H1 (cell line): ENCODE measurements at regions not wholly inside any gene's neighbourhood (a gene's known extent, or its start where the extent isn't known, plus 50 kb on each side); places are given as distances from the start of the nearest gene placed in this dataset.

Source experiments
- CTCF ChIA-PET: fragments of 300-600 bp; sonication (Branson Sonifier 250); formaldehyde crosslinking; loops from one replicate; lab custom pipeline; 2021; ENCODE audit not compliant: partially characterized antibody; lab: Charles Lee
- POLR2A ChIA-PET: fragments of 300-600 bp; sonication (Branson Sonifier 250); formaldehyde crosslinking; loops from one replicate; lab custom pipeline; 2021; ENCODE audit warnings: inconsistent platforms; ENCODE audit not compliant: partially characterized antibody; lab: Charles Lee
- DNase-seq, 2 experiments: peaks; one replicate each; pipeline versions ENCODE4 v3.0.0 to v3.0.0-alpha.2; 2010 to 2022; ENCODE audit warnings: low spot score in 2 of 2, low read depth in 1 of 2, mixed read lengths in 1 of 2
- FAIRE-seq: peaks from 2 replicates; lab custom pipeline; 2011; peaks lifted over from hg19 to GRCh38; lab: Jason Lieb, UNC
- H2AFZ ChIP-seq: 2 replicates; pipeline ENCODE4 v1.8.1; 2012; ENCODE audit warnings: low read length, inconsistent platforms
- H2AK5ac ChIP-seq: 2 replicates; pipeline ENCODE4 v1.6.1; 2013; ENCODE audit warnings: low read depth, low read length
- H2BK120ac ChIP-seq: replicated peaks from 2 replicates; pipeline ENCODE3; 2013; ENCODE audit warnings: low read depth, low read length, inconsistent platforms
- H2BK12ac ChIP-seq: 2 replicates; pipeline ENCODE4 v1.6.1; 2013; ENCODE audit warnings: low read depth, low read length
- H2BK15ac ChIP-seq: 2 replicates; pipeline ENCODE4 v1.6.1; 2013; ENCODE audit warnings: low read length
- H2BK20ac ChIP-seq: 2 replicates; pipeline ENCODE4 v1.6.1; 2013; ENCODE audit warnings: low read length
- H2BK5ac ChIP-seq: 2 replicates; pipeline ENCODE4 v1.6.1; 2013; ENCODE audit warnings: low read depth, low read length
- H3K14ac ChIP-seq: 2 replicates; pipeline ENCODE4 v1.6.1; 2013; ENCODE audit warnings: inconsistent platforms; ENCODE audit not compliant: insufficient read length
- H3K18ac ChIP-seq: 2 replicates; pipeline ENCODE4 v1.6.1; 2013; ENCODE audit warnings: low read length; ENCODE audit errors: extremely low read depth
- H3K23ac ChIP-seq: 2 replicates; pipeline ENCODE4 v1.6.1; 2013; ENCODE audit warnings: inconsistent platforms; ENCODE audit not compliant: insufficient read length
- H3K23me2 ChIP-seq: 2 replicates; pipeline ENCODE4 v1.6.1; 2013; ENCODE audit warnings: low read depth, low read length
- H3K27ac ChIP-seq: 2 replicates; pipeline ENCODE4 v1.6.1; 2011; ENCODE audit warnings: low read depth, low read length, inconsistent platforms
- H3K27me3 ChIP-seq, 4 experiments: replicated peaks in 1 of 4; 1 replicate in 1 of 4; 2 replicates in 3 of 4; pipeline versions ENCODE4 v1.6.1 to v1.8.1; 2011 to 2013; ENCODE audit warnings: low read length in 3 of 4, mild to moderate bottlenecking in 3 of 4, inconsistent platforms in 2 of 4, mixed read lengths in 2 of 4, moderate library complexity in 1 of 4; ENCODE audit not compliant: control insufficient read depth in 3 of 4, insufficient read depth in 3 of 4; ENCODE audit errors: extremely low read depth in 1 of 4
- H3K36me3 ChIP-seq, 4 experiments: 2 replicates each; pipeline versions ENCODE4 v1.6.1 to v1.8.1; 2011 to 2013; ENCODE audit warnings: mild to moderate bottlenecking in 4 of 4, low read length in 3 of 4, moderate library complexity in 2 of 4, control low read depth in 1 of 4, inconsistent platforms in 1 of 4; ENCODE audit not compliant: insufficient read depth in 4 of 4, control insufficient read depth in 2 of 4
- H3K4ac ChIP-seq: replicated peaks from 2 replicates; pipeline ENCODE3; 2013; ENCODE audit warnings: low read length, low read depth, mixed read lengths, inconsistent platforms; ENCODE audit not compliant: insufficient read length
- H3K4me1 ChIP-seq, 4 experiments: replicated peaks in 1 of 4; 1 replicate in 1 of 4; 2 replicates in 3 of 4; pipeline versions ENCODE4 v1.6.1 to v1.8.1; 2011 to 2013; ENCODE audit warnings: low read length in 3 of 4, inconsistent platforms in 2 of 4, mixed read lengths in 1 of 4; ENCODE audit not compliant: insufficient read depth in 4 of 4, control insufficient read depth in 3 of 4
- H3K4me2 ChIP-seq, 2 experiments: 2 replicates each; pipeline versions ENCODE4 v1.6.1 to v1.8.1; 2011 to 2013; ENCODE audit warnings: low read depth in 2 of 2, low read length in 2 of 2, control low read depth in 1 of 2, inconsistent platforms in 1 of 2, mild to moderate bottlenecking in 1 of 2; ENCODE audit not compliant: insufficient read depth in 1 of 2
- H3K4me3 ChIP-seq, 4 experiments: fragments of 200-600, 300-600 bp in 1 of 4; sonication (generic), shearing (Covaris generic), sonication (Bioruptor Twin) in 1 of 4; 2 replicates each; pipeline versions ENCODE4 v1.5.1 to v1.8.1; 2011 to 2016; ENCODE audit warnings: low read length in 4 of 4, low read depth in 3 of 4, control low read depth in 2 of 4, inconsistent platforms in 2 of 4, mild to moderate bottlenecking in 2 of 4, mixed read lengths in 1 of 4, moderate library complexity in 1 of 4; ENCODE audit not compliant: insufficient read depth in 2 of 4; ENCODE audit errors: extremely low read depth in 1 of 4
- H3K56ac ChIP-seq: replicated peaks from 2 replicates; pipeline ENCODE3; 2013; ENCODE audit warnings: low read depth, mild to moderate bottlenecking, mixed read lengths, low read length, inconsistent platforms; ENCODE audit not compliant: insufficient read length
- H3K79me1 ChIP-seq: 2 replicates; pipeline ENCODE4 v1.6.1; 2013; ENCODE audit warnings: low read depth, low read length, control low read depth
- H3K79me2 ChIP-seq, 2 experiments: 2 replicates each; pipeline versions ENCODE4 v1.6.1 to v1.8.1; 2012 to 2013; ENCODE audit warnings: low read length in 2 of 2, mild to moderate bottlenecking in 2 of 2, inconsistent platforms in 1 of 2; ENCODE audit not compliant: insufficient read depth in 2 of 2, control insufficient read depth in 1 of 2
- H3K9ac ChIP-seq, 4 experiments: replicated peaks in 1 of 4; 1 replicate in 1 of 4; 2 replicates in 3 of 4; pipeline versions ENCODE4 v1.6.1 to v1.8.1; 2011 to 2013; ENCODE audit warnings: low read depth in 3 of 4, low read length in 3 of 4, control low read depth in 2 of 4, mild to moderate bottlenecking in 2 of 4, moderate library complexity in 2 of 4, inconsistent platforms in 1 of 4; ENCODE audit errors: extremely low read depth in 1 of 4
- H3K9me3 ChIP-seq, 2 experiments: 2 replicates each; pipeline versions ENCODE4 v1.6.1 to v1.8.1; 2012 to 2013; ENCODE audit warnings: mild to moderate bottlenecking in 2 of 2, moderate library complexity in 2 of 2, control low read depth in 1 of 2, inconsistent platforms in 1 of 2, low read depth in 1 of 2, low read length in 1 of 2, mixed read lengths in 1 of 2; ENCODE audit not compliant: insufficient read depth in 2 of 2
- H4K20me1 ChIP-seq, 2 experiments: replicated peaks in 1 of 2; 2 replicates each; pipeline versions ENCODE3 to v1.8.1; 2011 to 2013; ENCODE audit warnings: inconsistent platforms in 2 of 2, low read length in 2 of 2, mild to moderate bottlenecking in 1 of 2; ENCODE audit not compliant: insufficient read depth in 2 of 2, control insufficient read depth in 1 of 2
- H4K5ac ChIP-seq: 2 replicates; pipeline ENCODE4 v1.6.1; 2013; ENCODE audit warnings: low read length, low read depth, mixed read lengths, inconsistent platforms; ENCODE audit not compliant: insufficient read length
- H4K8ac ChIP-seq: 2 replicates; pipeline ENCODE4 v1.8.0; 2013; ENCODE audit warnings: mild to moderate bottlenecking, moderate library complexity, low read length, inconsistent platforms; ENCODE audit not compliant: insufficient read depth; ENCODE audit errors: extremely low read depth
- H4K91ac ChIP-seq: replicated peaks from 2 replicates; pipeline ENCODE3; 2013; ENCODE audit warnings: low read length, mixed read lengths, inconsistent platforms; ENCODE audit not compliant: insufficient read length
- BACH1 ChIP-seq: IDR thresholded peaks from 2 replicates; pipeline ENCODE4 v1.6.1; 2012; ENCODE audit warnings: low read length, improper control_type of control experiment
- CHD2 ChIP-seq: IDR thresholded peaks from 2 replicates; pipeline ENCODE4 v1.6.1; 2012; ENCODE audit warnings: low read length, improper control_type of control experiment
- EZH2 ChIP-seq: fragments of 200-600 bp; sonication (generic); IDR thresholded peaks from 2 replicates; pipeline ENCODE4 v1.7.1; 2012; ENCODE audit warnings: low read depth, mild to moderate bottlenecking, moderate library complexity, low read length, inconsistent platforms; ENCODE audit not compliant: severe bottlenecking
- PHF8 ChIP-seq: fragments of 200-600 bp; sonication (generic); conservative IDR thresholded peaks from 2 replicates; pipeline ENCODE4 v1.7.1; 2012; ENCODE audit warnings: low read depth, mild to moderate bottlenecking, inconsistent platforms, low read length, moderate library complexity
- RFX5 ChIP-seq: IDR thresholded peaks from 2 replicates; pipeline ENCODE4 v1.6.1; 2011; ENCODE audit warnings: low read depth, low read length, improper control_type of control experiment, borderline replicate concordance
- SP1 ChIP-seq: IDR thresholded peaks from 2 replicates; pipeline ENCODE4 v1.6.1; 2011; ENCODE audit warnings: low read depth, low read length
- WGBS, 2 experiments: shearing (Covaris generic) in 1 of 2; methylation state at CpG; one replicate each; pipeline versions ENCODE4 v1.1.6 to v1.1.7; 2013 to 2015; ENCODE audit warnings: low lambda C conversion rate in 2 of 2, mixed read lengths in 2 of 2, inconsistent platforms in 1 of 2, low coverage in 1 of 2, missing lambda C conversion rate in 1 of 2; ENCODE audit not compliant: insufficient replicate concordance in 2 of 2, insufficient coverage in 1 of 2, insufficient read length in 1 of 2; ENCODE audit errors: extremely low coverage in 1 of 2, missing lambda C conversion rate in 1 of 2; 5-methylcytosine and 5-hydroxymethylcytosine counted together

DNA sequence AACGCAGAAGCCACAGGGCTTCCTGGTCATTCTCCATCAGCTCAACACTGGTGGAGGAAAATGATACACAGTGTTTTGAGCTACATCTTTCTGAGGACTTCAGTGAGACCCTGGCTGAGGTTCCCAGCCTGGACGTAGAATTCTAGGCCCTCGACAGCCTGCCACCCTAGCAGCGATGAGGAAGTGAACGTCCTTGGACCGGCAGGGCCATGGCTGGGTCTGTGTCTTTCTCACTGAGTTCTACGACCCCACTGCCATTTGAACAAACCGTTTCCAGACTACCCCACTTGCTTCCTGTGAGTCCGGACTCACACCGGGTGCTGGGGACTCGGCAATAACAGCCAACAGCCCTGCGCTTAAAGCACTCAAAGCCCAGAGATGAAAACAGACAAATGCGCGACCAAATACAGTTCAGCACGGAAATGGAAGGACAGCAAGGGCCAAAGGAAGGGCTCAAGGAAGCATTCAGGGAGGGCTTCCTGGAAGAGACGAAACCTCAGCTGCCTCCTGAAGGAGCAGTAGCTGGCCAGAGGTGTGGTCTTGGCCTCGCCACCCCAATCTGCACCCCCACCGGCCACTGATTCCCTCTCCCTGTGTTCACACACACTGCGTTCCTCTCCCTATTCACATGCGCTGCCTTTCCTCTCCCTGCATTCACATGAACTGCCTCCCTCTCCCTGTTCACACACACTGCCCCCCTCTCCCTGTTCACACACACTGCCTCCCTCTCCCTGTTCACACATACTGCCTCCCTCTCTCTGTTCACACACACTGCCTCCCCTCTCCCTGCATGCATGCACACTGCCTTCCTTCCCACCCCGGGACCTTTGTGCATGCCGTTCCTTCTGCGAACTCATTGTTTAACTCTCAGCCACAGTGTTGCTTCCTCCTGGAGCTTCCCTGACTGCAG lies 136.3 kb upstream of the PRR20G start:
- CTCF ChIA-PET: interaction anchor here (1.1 to 3.3 kb wide), 4 partner anchors 31 to 123 kb away, joined by 3 to 13 read pairs (median 8); no protein-coding TSS in a partner anchor
- POLR2A ChIA-PET: no interaction called here
- no peak overlapping the region for H3K23ac ChIP-seq
- DNase-seq: peak in 1 of 2 experiments; percentile 45
- peak overlapping the region; percentile 97 for H2BK12ac ChIP-seq
- no peaks in the 10 kb centered on the region for H3K36me3 ChIP-seq
- H2BK120ac ChIP-seq: peak overlapping the region; percentile 77
- H2BK5ac ChIP-seq: peak overlapping the region; percentile 82; the same call in 1 of the 2 replicates
- H4K8ac ChIP-seq: peak overlapping the region; percentile 20
- no peaks in the 10 kb centered on the region; the same call in 1 of the 2 replicates for H3K23me2 ChIP-seq
- no peak overlapping the region for H4K5ac ChIP-seq
- WGBS, 2 experiments: 86% methylated on average over 21 of the region's 23 CpGs; no CpG with 5 or more reads in 1 of the 2 experiments
- peak overlapping the region; percentile 96 for H4K91ac ChIP-seq
- H3K4ac ChIP-seq: peak overlapping the region; percentile 81
- peaks cover 4 to 34% (median 18%) of the 10 kb centered on the region in 4 experiments for H3K4me1 ChIP-seq
- no peak overlapping the region for H3K9ac ChIP-seq
- no peaks in the 10 kb centered on the region for H3K79me2 ChIP-seq
- H3K79me1 ChIP-seq: no peaks in the 10 kb centered on the region
- H2BK15ac ChIP-seq: peak overlapping the region; percentile 99
- no peak overlapping the region for H3K4me3 ChIP-seq
- no peak overlapping the region for H3K27ac ChIP-seq
- peak overlapping the region; percentile 43 for H2BK20ac ChIP-seq
- peak overlapping the region in 1 of 2 experiments; percentile 20; a peak in 1 of 4 replicates for H3K4me2 ChIP-seq
- no peak for FAIRE-seq
- H2AK5ac ChIP-seq: no peak overlapping the region
- H2AFZ ChIP-seq: peak overlapping the region; percentile 48; the same call in 1 of the 2 replicates
- TF ChIP-seq BACH1 (0 out of 2 replicates have a peak, but pooled peaks have one; percentile 50), PHF8 (no peak), CHD2 (no peak), RFX5 (no peak), EZH2 (no peak), SP1 (no peak)
- TF ChIP-seq, all 59 proteins: peak for 1
- H3K27me3 ChIP-seq: no peaks in the 10 kb centered on the region
- H4K20me1 ChIP-seq: no peaks in the 10 kb centered on the region
- H3K18ac ChIP-seq: peak overlapping the region; percentile 98
- H3K56ac ChIP-seq: no peak overlapping the region
- no peak overlapping the region for H3K14ac ChIP-seq
- H3K9me3 ChIP-seq: no peaks in the 10 kb centered on the region
